GM19452 (cell line): ENCODE measurements at regions not wholly inside any gene's neighbourhood (a gene's known extent, or its start where the extent isn't known, plus 50 kb on each side); places are given as distances from the start of the nearest gene placed in this dataset.

Experiments used
- ATAC-seq: cut with Tn5 transposase; IDR thresholded peaks from one replicate; pipeline ENCODE4 v1.9.1; 2021; ENCODE audit not compliant: unreplicated experiment

DNA sequence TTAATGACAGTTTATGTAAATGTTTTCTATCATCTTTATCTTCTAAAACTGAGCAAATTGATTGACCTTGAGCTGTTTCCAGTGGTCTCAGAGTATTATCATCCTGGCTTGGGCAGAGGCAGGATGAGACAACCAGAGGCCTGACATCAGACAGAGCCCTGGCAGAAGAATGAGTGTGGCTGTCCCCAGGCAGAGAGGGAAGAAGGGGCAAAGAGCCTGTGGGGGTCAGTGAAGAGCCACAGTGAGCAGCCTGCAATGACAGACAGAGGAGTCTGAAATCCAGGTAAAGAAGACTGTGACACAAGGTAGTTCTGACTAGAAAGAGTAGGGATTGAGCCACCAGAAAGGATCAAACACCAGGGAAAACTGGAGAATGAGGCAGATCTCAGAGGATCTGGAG is 182.4 kb upstream of the ARSJ start:
- no peak for ATAC-seq

DNA sequence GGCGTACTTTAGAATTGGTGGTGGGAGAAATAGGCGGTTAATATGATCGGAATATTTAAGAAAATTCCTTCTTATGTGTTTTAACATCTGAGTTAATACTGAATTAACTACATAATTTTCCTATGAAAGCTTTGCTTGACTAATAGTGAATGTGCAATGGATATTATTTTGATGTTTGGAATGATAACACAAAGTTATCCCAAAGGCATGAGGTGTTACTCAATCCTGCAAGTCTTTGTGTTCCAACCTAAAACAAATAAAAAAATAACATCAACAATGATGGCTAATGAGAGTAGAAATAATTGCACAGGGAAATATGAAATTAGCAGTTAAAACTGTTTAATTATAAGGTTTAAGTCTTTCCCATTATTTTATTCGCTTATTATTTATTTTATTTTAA is 183.6 kb upstream of the ARSJ start:
- no peak for ATAC-seq

DNA sequence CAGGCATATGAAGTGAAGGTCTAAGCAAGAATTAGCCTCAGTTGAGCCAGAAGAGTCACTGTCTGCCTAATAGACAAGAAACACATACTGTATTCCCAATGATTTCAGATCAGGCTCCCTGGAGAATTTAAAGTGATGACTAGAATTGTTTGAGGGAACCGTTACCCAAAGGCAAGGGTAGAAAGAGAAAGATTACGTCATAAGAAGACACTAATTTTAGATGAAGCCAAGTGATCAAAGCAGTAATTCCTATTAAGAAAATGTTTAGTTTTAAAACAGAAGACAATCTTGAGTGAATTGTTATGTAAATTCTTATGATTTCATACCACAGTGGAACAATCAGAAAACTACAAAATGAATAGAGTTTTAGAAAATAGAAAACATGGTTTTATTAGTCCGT is 194.5 kb upstream of the ARSJ start:
- ATAC-seq = no peak

DNA sequence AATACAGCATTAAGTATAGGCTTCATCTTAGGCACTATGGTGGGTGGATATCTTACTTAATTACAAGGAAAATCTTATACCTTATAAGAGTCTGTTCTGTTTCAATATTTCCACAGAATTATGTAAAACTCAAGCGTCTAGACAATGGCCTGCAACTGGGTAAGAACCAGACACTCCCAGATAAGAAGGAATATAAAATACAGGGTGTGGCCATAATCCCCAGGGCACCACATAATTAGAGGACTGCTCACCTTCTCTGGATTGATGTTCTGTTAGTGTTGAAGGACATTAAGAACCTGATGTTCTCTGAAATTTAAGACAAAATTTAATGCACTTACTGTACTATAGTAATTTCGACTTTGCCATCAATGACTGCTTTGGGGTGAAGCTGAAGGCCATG is 198.2 kb upstream of the ARSJ start:
- ATAC-seq = no peak

- no peak for ATAC-seq
Observed at GRCh38 chr4:114178392-114178791, 198.9 kb upstream of the ARSJ start.

GRCh38 chr4:114180481-114180880 is 201.0 kb upstream of the ARSJ start:
- no peak for ATAC-seq

DNA sequence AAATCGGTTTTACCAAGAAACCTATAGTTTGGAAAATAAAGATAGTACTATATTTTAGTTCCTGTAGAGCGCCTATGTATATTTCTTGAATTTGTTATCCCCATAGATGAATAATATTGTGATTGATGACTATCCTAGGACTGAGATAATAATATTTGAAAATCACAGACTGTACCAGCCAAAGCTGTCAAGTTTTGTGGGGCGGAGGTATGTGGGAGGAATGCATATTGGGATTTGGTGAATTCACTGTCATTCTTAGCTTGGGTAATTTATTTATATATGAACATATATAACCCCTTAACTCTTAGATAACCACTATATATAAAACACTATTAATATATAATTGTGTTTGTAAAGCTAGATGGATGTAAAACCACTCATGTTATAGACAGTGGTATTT is 205.5 kb upstream of the ARSJ start:
- no peak for ATAC-seq

GRCh38 chr4:114187592-114187991 is 208.1 kb upstream of the ARSJ start:
- ATAC-seq = no peak

DNA sequence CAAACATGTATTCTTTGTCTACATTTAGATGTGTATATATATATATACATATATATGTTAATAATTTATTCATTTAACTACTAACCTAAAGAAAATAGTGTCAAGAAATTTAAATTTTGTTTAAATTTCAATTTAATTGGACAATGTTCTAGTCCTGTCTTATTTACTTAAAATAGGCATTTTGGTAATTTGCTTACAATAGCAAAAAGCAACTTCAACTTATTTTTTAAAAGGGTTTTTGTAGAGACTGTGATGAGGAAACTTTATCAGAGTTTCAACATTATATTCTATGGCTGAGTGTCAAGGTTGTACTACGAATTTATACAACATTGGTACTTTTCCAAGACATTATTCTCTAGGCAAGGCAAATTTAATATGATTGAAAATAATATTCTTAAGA is 212.0 kb upstream of the ARSJ start:
- no peak for ATAC-seq

- ATAC-seq = no peak
Observed at GRCh38 chr4:114192854-114193253, 213.4 kb upstream of the ARSJ start.

- no peak for ATAC-seq
Observed at GRCh38 chr4:114193624-114194399, 214.4 kb upstream of the ARSJ start.

DNA sequence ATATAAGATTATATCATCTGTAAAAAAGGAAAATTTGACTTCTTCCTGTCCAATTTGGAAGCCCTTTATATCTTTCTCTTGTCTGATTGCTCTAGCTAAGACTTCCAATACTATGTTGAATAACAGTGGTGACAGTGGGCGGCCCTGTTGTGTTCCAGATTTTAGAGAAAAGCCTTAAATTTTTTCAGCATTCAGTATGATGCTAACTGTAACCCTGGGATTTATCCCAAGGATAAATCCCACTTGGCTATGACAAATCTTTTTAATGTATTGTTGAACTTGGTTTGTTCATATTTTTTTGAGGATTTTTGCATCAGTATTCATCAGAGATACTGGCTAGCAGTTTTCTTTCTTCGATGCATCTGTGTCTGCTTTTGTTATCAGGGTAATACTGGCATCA is 217.2 kb upstream of the ARSJ start:
- no peak for ATAC-seq

- ATAC-seq = no peak
Observed at GRCh38 chr4:114200026-114200425, 220.6 kb upstream of the ARSJ start.

DNA sequence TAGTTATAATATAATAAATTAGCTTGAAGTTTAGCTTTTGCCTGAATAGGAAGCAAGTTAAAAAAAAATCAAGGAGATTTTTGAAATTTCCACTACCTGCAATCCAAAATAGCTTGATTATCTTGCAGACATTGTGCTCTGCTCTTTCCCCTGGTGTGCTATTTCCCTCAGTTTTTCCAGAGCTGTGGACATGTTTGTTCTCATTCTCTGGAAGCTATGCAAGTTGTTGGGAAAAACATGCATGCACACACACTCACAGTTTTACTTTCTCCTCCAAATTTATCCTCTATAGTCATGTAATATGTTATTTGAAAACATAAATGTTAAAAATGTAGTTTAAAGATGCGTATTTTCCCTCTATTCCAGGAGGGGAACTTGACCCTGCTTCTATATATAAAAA is 225.8 kb upstream of the ARSJ start:
- no peak for ATAC-seq

GRCh38 chr4:114208574-114209151 is 229.2 kb upstream of the ARSJ start:
- ATAC-seq = no peak

GRCh38 chr4:114209584-114209983 is 230.1 kb upstream of the ARSJ start:
- peak; percentile 85 for ATAC-seq

DNA sequence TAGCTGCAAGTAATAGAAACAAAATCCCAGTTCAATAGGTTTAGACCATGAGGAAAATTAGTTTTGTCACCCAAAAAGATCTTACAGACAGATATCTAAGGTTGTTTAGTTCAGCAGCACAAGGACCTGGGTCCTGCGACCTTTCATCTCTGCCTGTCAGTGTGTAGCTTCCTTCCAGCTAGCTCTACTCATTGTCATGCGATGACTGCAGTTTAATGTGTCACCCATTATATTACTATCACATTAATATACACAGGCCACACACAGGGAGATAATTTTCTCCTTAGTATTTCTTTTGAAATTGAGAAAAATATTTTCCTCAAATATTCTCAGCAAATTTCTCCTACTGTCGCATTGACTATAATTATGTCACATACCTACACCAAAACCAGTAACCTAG is 232.1 kb upstream of the ARSJ start:
- no peak for ATAC-seq

- ATAC-seq = no peak
Observed at GRCh38 chr4:114217150-114217817, 237.8 kb upstream of the ARSJ start.

GRCh38 chr4:114223580-114223979 is 244.1 kb upstream of the ARSJ start:
- ATAC-seq = no peak

DNA sequence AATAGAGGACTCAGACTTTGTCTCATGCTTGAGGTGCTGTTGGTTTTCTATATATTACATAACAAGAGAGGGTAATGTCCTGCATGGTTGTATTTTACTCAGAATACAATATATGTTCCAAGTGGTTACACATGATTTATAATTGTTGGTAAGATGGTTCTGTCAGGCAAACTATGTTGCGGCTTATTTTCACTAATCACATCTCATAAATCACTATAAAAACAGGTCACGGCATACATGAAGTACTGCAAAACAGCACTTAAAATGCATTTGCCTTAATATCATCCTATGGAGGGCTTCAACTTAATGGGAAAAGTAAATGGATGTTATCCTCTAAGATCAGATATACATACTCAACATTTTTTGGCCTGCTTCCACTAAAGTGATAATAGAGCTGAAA is 246.0 kb upstream of the ARSJ start:
- ATAC-seq = no peak

- ATAC-seq = no peak
Observed at GRCh38 chr4:114226179-114226578, 246.7 kb upstream of the ARSJ start.

DNA sequence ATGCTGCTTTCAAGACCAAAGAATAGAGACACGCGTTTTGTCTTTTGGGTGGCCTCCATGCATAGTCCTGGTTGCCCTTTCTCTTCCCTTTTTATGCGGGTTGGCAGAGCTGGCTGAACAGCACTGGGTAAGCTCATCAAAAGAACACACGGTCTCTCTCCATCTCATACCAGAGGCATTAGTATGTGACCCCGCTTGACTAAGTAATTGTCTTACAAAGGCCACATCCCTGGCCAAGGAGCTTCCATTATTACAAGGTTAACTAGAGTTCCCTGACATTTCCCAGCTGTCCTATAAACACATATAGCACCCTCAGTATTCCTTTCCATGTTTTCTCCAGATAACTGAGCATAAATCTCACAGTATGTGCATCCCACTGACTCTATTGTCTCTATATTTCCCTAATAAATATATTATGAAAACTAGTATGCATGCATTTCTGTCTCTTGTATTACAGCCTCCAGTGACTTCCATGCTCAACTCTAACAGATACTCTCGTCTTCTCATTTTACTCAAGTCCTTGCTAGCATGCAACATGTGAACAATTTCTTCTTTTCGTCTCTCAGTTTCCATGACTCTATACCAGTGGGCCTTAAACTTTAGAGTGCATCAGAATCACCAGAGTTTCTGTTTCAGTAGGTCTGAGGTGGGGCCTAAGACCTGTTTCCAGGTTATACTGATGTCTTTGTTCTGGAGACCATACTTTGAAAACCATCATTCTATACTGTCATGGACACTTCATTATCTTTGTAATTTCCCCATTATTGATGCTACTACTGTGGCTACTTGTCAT is 247.7 kb upstream of the ARSJ start:
- peak; percentile 59 for ATAC-seq
